Trophoblast cell (in vitro differentiated cells and primary cell): ENCODE measurements at regions not wholly inside any gene's neighbourhood (a gene's known extent, or its start where the extent isn't known, plus 50 kb on each side); places are given as distances from the start of the nearest gene placed in this dataset.

Experiments used
- DNase-seq, 2 donors: peaks; one replicate each; pipeline ENCODE4 v3.0.0-alpha.2; 2016
- H2AFZ ChIP-seq: 2 replicates; pipeline ENCODE4 v1.6.1; 2013; ENCODE audit warnings: low read length, moderate library complexity, mild to moderate bottlenecking; ENCODE audit not compliant: insufficient read depth, poor library complexity
- H2AK5ac ChIP-seq: 2 replicates; pipeline ENCODE4 v1.6.1; 2013; ENCODE audit warnings: mild to moderate bottlenecking, low read length
- H2BK120ac ChIP-seq: 2 replicates; pipeline ENCODE4 v1.6.1; 2013; ENCODE audit warnings: low read length, mild to moderate bottlenecking, moderate library complexity; ENCODE audit not compliant: insufficient read depth, poor library complexity
- H2BK12ac ChIP-seq: 2 replicates; pipeline ENCODE4 v1.6.1; 2013; ENCODE audit warnings: mild to moderate bottlenecking, low read length, moderate library complexity
- H2BK5ac ChIP-seq: 2 replicates; pipeline ENCODE4 v1.6.1; 2013; ENCODE audit warnings: low read length, low read depth, moderate library complexity, mild to moderate bottlenecking; ENCODE audit not compliant: poor library complexity
- H3K14ac ChIP-seq: 2 replicates; pipeline ENCODE4 v1.6.1; 2013; ENCODE audit warnings: mild to moderate bottlenecking, low read length
- H3K18ac ChIP-seq: 2 replicates; pipeline ENCODE4 v1.6.1; 2013; ENCODE audit warnings: mild to moderate bottlenecking, low read length
- H3K23ac ChIP-seq: 2 replicates; pipeline ENCODE4 v1.6.1; 2013; ENCODE audit warnings: low read length
- H3K27ac ChIP-seq: 2 replicates; pipeline ENCODE4 v1.5.1; 2013; ENCODE audit warnings: low read depth, mild to moderate bottlenecking, inconsistent platforms, low read length, moderate library complexity
- H3K27me3 ChIP-seq: 2 replicates; pipeline ENCODE4 v1.6.1; 2013; ENCODE audit warnings: inconsistent platforms, mild to moderate bottlenecking, low read length, moderate library complexity; ENCODE audit not compliant: insufficient read depth
- H3K36me3 ChIP-seq, 2 experiments: 1 replicate in 1 of 2; 2 replicates in 1 of 2; pipeline ENCODE4 v1.6.1; 2013; ENCODE audit warnings: low read length in 2 of 2, mild to moderate bottlenecking in 2 of 2, moderate library complexity in 1 of 2; ENCODE audit not compliant: insufficient read depth in 2 of 2, control insufficient read depth in 1 of 2
- H3K4ac ChIP-seq: 2 replicates; pipeline ENCODE4 v1.6.1; 2013; ENCODE audit warnings: low read depth, mild to moderate bottlenecking, low read length, moderate library complexity
- H3K4me1 ChIP-seq, 2 experiments: 1 replicate in 1 of 2; 2 replicates in 1 of 2; pipeline ENCODE4 v1.6.1; 2013; ENCODE audit warnings: low read length in 2 of 2, mild to moderate bottlenecking in 2 of 2, moderate library complexity in 1 of 2; ENCODE audit not compliant: insufficient read depth in 2 of 2, control insufficient read depth in 1 of 2
- H3K4me2 ChIP-seq: 2 replicates; pipeline ENCODE4 v1.6.1; 2013; ENCODE audit warnings: inconsistent platforms, mild to moderate bottlenecking, low read length, moderate library complexity
- H3K4me3 ChIP-seq: 2 replicates; pipeline ENCODE4 v1.5.1; 2013; ENCODE audit warnings: mild to moderate bottlenecking, low read depth, low read length, inconsistent platforms
- H3K79me1 ChIP-seq: one replicate; pipeline ENCODE4 v1.6.1; 2013; ENCODE audit warnings: low read length
- H3K79me2 ChIP-seq: 2 replicates; pipeline ENCODE4 v1.6.1; 2013; ENCODE audit warnings: low read length, mild to moderate bottlenecking; ENCODE audit not compliant: control insufficient read depth, insufficient read depth, poor library complexity
- H3K9ac ChIP-seq: 2 replicates; pipeline ENCODE4 v1.6.1; 2013; ENCODE audit warnings: mild to moderate bottlenecking, low read length
- H3K9me3 ChIP-seq: 2 replicates; pipeline ENCODE4 v1.6.1; 2013; ENCODE audit warnings: low read depth, mild to moderate bottlenecking, control low read depth, inconsistent platforms, low read length; ENCODE audit not compliant: insufficient read depth
- H4K12ac ChIP-seq: 2 replicates; pipeline ENCODE4 v1.6.1; 2013; ENCODE audit warnings: low read depth, mild to moderate bottlenecking, low read length, moderate library complexity
- H4K8ac ChIP-seq: 2 replicates; pipeline ENCODE4 v1.6.1; 2013; ENCODE audit warnings: low read depth, mild to moderate bottlenecking, low read length, moderate library complexity
- H4K91ac ChIP-seq: one replicate; pipeline ENCODE4 v1.6.1; 2013; ENCODE audit warnings: low read depth, mild to moderate bottlenecking, low read length, moderate library complexity
- WGBS: extraction: QIAGEN DNeasy Blood & Tissue Kit; methylation state at CpG from one replicate; pipeline ENCODE4 v1.1.7; 2013; ENCODE audit warnings: missing lambda C conversion rate; ENCODE audit not compliant: insufficient read length, insufficient coverage; ENCODE audit errors: extremely low coverage; 5-methylcytosine and 5-hydroxymethylcytosine counted together

GRCh38 chr6:30821862-30822784 lies 62.2 kb upstream of the DDR1 start:
- WGBS, result no CpG with 5 or more reads among the region's 6 CpGs
- H3K4me1 ChIP-seq, result peaks cover 18 to 19% of the 10 kb centered on the region in 2 experiments
- no peak overlapping the region for H3K4ac ChIP-seq
- H3K79me2 ChIP-seq, result no peaks in the 10 kb centered on the region
- peak overlapping the region; percentile 85 for H2BK12ac ChIP-seq
- peak in 1 of 2 donors; percentile 76 for DNase-seq
- H3K9ac ChIP-seq, result no peak overlapping the region
- H2AFZ ChIP-seq, result no peak overlapping the region
- no peaks in the 10 kb centered on the region for H3K36me3 ChIP-seq
- H3K4me3 ChIP-seq, result no peak overlapping the region
- H3K27ac ChIP-seq, result no peak overlapping the region
- H4K8ac ChIP-seq, result no peak overlapping the region
- H2BK120ac ChIP-seq, result peak overlapping the region; percentile 39
- H4K12ac ChIP-seq, result no peak overlapping the region
- no peak overlapping the region for H3K14ac ChIP-seq
- no peak overlapping the region for H2AK5ac ChIP-seq
- H2BK5ac ChIP-seq, result no peak overlapping the region
- H4K91ac ChIP-seq, result peak overlapping the region; percentile 70
- no peak overlapping the region for H3K23ac ChIP-seq
- no peak overlapping the region for H3K18ac ChIP-seq
- H3K27me3 ChIP-seq, result no peaks in the 10 kb centered on the region
- H3K9me3 ChIP-seq, result no peaks in the 10 kb centered on the region
- peaks cover 24% of the 10 kb centered on the region for H3K79me1 ChIP-seq
- no peak overlapping the region for H3K4me2 ChIP-seq

- H3K4ac ChIP-seq, result peak overlapping the region; percentile 20
- peak overlapping the region; percentile 76 for H4K91ac ChIP-seq
- 100% methylated on average over 1 of the region's 1 CpG for WGBS
- peaks cover 23% of the 10 kb centered on the region for H3K79me1 ChIP-seq
- no peak overlapping the region for H3K4me3 ChIP-seq
- peak overlapping the region; percentile 91 for H2BK12ac ChIP-seq
- peak overlapping the region; percentile 35 for H2BK5ac ChIP-seq
- peak overlapping the region; percentile 65 for H2AK5ac ChIP-seq
- H3K36me3 ChIP-seq, result no peaks in the 10 kb centered on the region
- peak overlapping the region; percentile 20 for H2AFZ ChIP-seq
- DNase-seq, result no peak
- H3K4me2 ChIP-seq, result no peak overlapping the region
- peak overlapping the region; percentile 85 for H2BK120ac ChIP-seq
- H3K14ac ChIP-seq, result peak overlapping the region; percentile 44
- H3K9ac ChIP-seq, result no peak overlapping the region
- H4K8ac ChIP-seq, result peak overlapping the region; percentile 19
- peak overlapping the region; percentile 51 for H3K18ac ChIP-seq
- H3K9me3 ChIP-seq, result no peaks in the 10 kb centered on the region
- H3K79me2 ChIP-seq, result no peaks in the 10 kb centered on the region
- H4K12ac ChIP-seq, result no peak overlapping the region
- H3K27ac ChIP-seq, result peak overlapping the region; percentile 39
- peaks cover 15 to 16% of the 10 kb centered on the region in 2 experiments for H3K4me1 ChIP-seq
- no peaks in the 10 kb centered on the region for H3K27me3 ChIP-seq
- no peak overlapping the region for H3K23ac ChIP-seq
Observed at GRCh38 chr6:30820193-30820592, 64.1 kb upstream of the DDR1 start.

GRCh38 chr6:30819297-30819917 lies 64.9 kb upstream of the DDR1 start:
- Histone ChIP-seq H3K27ac (peak overlapping the region; percentile 88), H3K79me2 (no peaks in the 10 kb centered on the region), H4K91ac (peak overlapping the region; percentile 76), H2AFZ (no peak overlapping the region), H3K9ac (no peak overlapping the region), H4K8ac (peak overlapping the region; percentile 50), H3K4ac (peak overlapping the region; percentile 20), H3K23ac (no peak overlapping the region), H3K27me3 (no peaks in the 10 kb centered on the region), H3K4me3 (no peak overlapping the region), H3K4me2 (no peak overlapping the region), H2BK120ac (peak overlapping the region; percentile 85), H2BK12ac (peak overlapping the region; percentile 91), H3K14ac (peak overlapping the region; percentile 67), H3K36me3 (no peaks in the 10 kb centered on the region), H3K18ac (peak overlapping the region; percentile 51), H3K9me3 (no peaks in the 10 kb centered on the region), H2AK5ac (peak overlapping the region; percentile 65), H3K79me1 (peaks cover 25% of the 10 kb centered on the region), H3K4me1 (peaks cover 15 to 18% of the 10 kb centered on the region in 2 experiments), H4K12ac (no peak overlapping the region), H2BK5ac (peak overlapping the region; percentile 35)
- no CpG with 5 or more reads among the region's 10 CpGs for WGBS
- DNase-seq, result peak; percentile 49 to 51

GRCh38 chr6:30818391-30818841 lies 65.9 kb upstream of the DDR1 start:
- H3K9me3 ChIP-seq, result no peaks in the 10 kb centered on the region
- H3K4ac ChIP-seq, result no peak overlapping the region
- no peak overlapping the region for H3K23ac ChIP-seq
- H2BK120ac ChIP-seq, result peak overlapping the region; percentile 90
- peaks cover 30% of the 10 kb centered on the region for H3K79me1 ChIP-seq
- WGBS, result no CpG with 5 or more reads among the region's 4 CpGs
- H3K4me3 ChIP-seq, result no peak overlapping the region
- H3K27ac ChIP-seq, result peak overlapping the region; percentile 88
- H3K9ac ChIP-seq, result no peak overlapping the region
- H2BK5ac ChIP-seq, result peak overlapping the region; percentile 82
- H3K4me1 ChIP-seq, result peaks cover 19 to 24% of the 10 kb centered on the region in 2 experiments
- no peak overlapping the region for H2AFZ ChIP-seq
- no peak overlapping the region for H2AK5ac ChIP-seq
- H4K91ac ChIP-seq, result peak overlapping the region; percentile 68
- no peak overlapping the region for H3K4me2 ChIP-seq
- no peaks in the 10 kb centered on the region for H3K79me2 ChIP-seq
- no peak overlapping the region for H4K12ac ChIP-seq
- peak overlapping the region; percentile 86 for H2BK12ac ChIP-seq
- no peaks in the 10 kb centered on the region for H3K27me3 ChIP-seq
- H3K18ac ChIP-seq, result no peak overlapping the region
- no peak overlapping the region for H3K14ac ChIP-seq
- no peak overlapping the region for H4K8ac ChIP-seq
- peak; percentile 93 to 95 for DNase-seq
- H3K36me3 ChIP-seq, result no peaks in the 10 kb centered on the region
